HG03280 (cell line): ENCODE measurements at regions not wholly inside any gene's neighbourhood (a gene's known extent, or its start where the extent isn't known, plus 50 kb on each side); places are given as distances from the start of the nearest gene placed in this dataset.
"Not testable (repeated sequence)": the region's sequence is repeated elsewhere in the genome, so short reads cannot be mapped to it uniquely, and the experiment has no call there.

Experiments
- ATAC-seq: cut with Tn5 transposase; IDR thresholded peaks from one replicate; pipeline ENCODE4 v1.9.1; 2021; ENCODE audit warnings: mild to moderate bottlenecking, moderate library complexity; ENCODE audit not compliant: unreplicated experiment

- not testable (repeated sequence) for ATAC-seq
Observed at GRCh38 chr2:187610450-187610849, 56.2 kb upstream of the TFPI start.

GRCh38 chr2:187612857-187613256 is 58.6 kb upstream of the TFPI start:
- ATAC-seq = no peak

- no peak for ATAC-seq
Observed at GRCh38 chr2:187614756-187615155, 60.5 kb upstream of the TFPI start.

GRCh38 chr2:187615364-187615763 is 61.1 kb upstream of the TFPI start:
- no peak for ATAC-seq

GRCh38 chr2:187615902-187616301 is 61.7 kb upstream of the TFPI start:
- ATAC-seq = no peak

- ATAC-seq = no peak
Observed at GRCh38 chr2:187617120-187617519, 62.9 kb upstream of the TFPI start.

- no peak for ATAC-seq
Observed at GRCh38 chr2:187617905-187618304, 63.7 kb upstream of the TFPI start.

- ATAC-seq = no peak
Observed at GRCh38 chr2:187618813-187619212, 64.6 kb upstream of the TFPI start.

GRCh38 chr2:187627153-187627552 is 72.9 kb upstream of the TFPI start:
- no peak for ATAC-seq

- ATAC-seq = not testable (repeated sequence)
Observed at GRCh38 chr2:187636731-187637391, 82.6 kb upstream of the TFPI start.

- not testable (repeated sequence) for ATAC-seq
Observed at GRCh38 chr2:187637392-187637740, 83.1 kb upstream of the TFPI start.

- not testable (repeated sequence) for ATAC-seq
Observed at GRCh38 chr2:187637771-187638170, 83.5 kb upstream of the TFPI start.

GRCh38 chr2:187638840-187639239 is 84.6 kb upstream of the TFPI start:
- no peak for ATAC-seq

GRCh38 chr2:187640926-187641510 is 86.8 kb upstream of the TFPI start:
- no peak for ATAC-seq

GRCh38 chr2:187642498-187642897 is 88.3 kb upstream of the TFPI start:
- no peak for ATAC-seq

- ATAC-seq = no peak
Observed at GRCh38 chr2:187644486-187644885, 90.3 kb upstream of the TFPI start.

GRCh38 chr2:187644981-187645380 is 90.7 kb upstream of the TFPI start:
- no peak for ATAC-seq

- ATAC-seq = no peak
Observed at GRCh38 chr2:187646556-187646955, 92.3 kb upstream of the TFPI start.

GRCh38 chr2:187654535-187654934 is 100.3 kb upstream of the TFPI start:
- ATAC-seq = no peak

GRCh38 chr2:187655001-187655400 is 100.8 kb upstream of the TFPI start:
- ATAC-seq = no peak

- ATAC-seq = no peak
Observed at GRCh38 chr2:187656123-187656522, 101.9 kb upstream of the TFPI start.

- ATAC-seq = no peak
Observed at GRCh38 chr2:187658952-187659525, 104.8 kb upstream of the TFPI start.

GRCh38 chr2:187676050-187676449 is 121.8 kb upstream of the TFPI start:
- ATAC-seq = not testable (repeated sequence)
